Activated gamma-delta T cell (primary cell): ENCODE measurements at regions not wholly inside any gene's neighbourhood (a gene's known extent, or its start where the extent isn't known, plus 50 kb on each side); places are given as distances from the start of the nearest gene placed in this dataset.
"Not testable (repeated sequence)": the region's sequence is repeated elsewhere in the genome, so short reads cannot be mapped to it uniquely, and the experiment has no call there.

ENCODE experiments used
- DNase-seq: peaks from one replicate; lab custom pipeline; 2025; lab: John Stamatoyannopoulos, UW

- no peak for DNase-seq
Observed at GRCh38 chr3:153972862-153973261, 148.3 kb upstream of the ARHGEF26 start.

- no peak for DNase-seq
Observed at GRCh38 chr3:153973722-153974265, 147.4 kb upstream of the ARHGEF26 start.

- no peak for DNase-seq
Observed at GRCh38 chr3:153974614-153975013, 146.6 kb upstream of the ARHGEF26 start.

- DNase-seq = no peak
Observed at GRCh38 chr3:153976891-153977554, 144.2 kb upstream of the ARHGEF26 start.

- no peak for DNase-seq
Observed at GRCh38 chr3:153978006-153978405, 143.2 kb upstream of the ARHGEF26 start.

- no peak for DNase-seq
Observed at GRCh38 chr3:153979418-153980251, 141.6 kb upstream of the ARHGEF26 start.

GRCh38 chr3:153980252-153980590, 141.0 kb upstream of the ARHGEF26 start:
- no peak for DNase-seq

GRCh38 chr3:153997364-153997763, 123.8 kb upstream of the ARHGEF26 start:
- DNase-seq = not testable (repeated sequence)

- DNase-seq = no peak
Observed at GRCh38 chr3:154003649-154004048, 117.5 kb upstream of the ARHGEF26 start.

- DNase-seq = no peak
Observed at GRCh38 chr3:154011036-154011435, 110.2 kb upstream of the ARHGEF26 start.

- DNase-seq = no peak
Observed at GRCh38 chr3:154013736-154014135, 107.5 kb upstream of the ARHGEF26 start.

- no peak for DNase-seq
Observed at GRCh38 chr3:154015307-154015706, 105.9 kb upstream of the ARHGEF26 start.

- no peak for DNase-seq
Observed at GRCh38 chr3:154018100-154018696, 103.0 kb upstream of the ARHGEF26 start.

- DNase-seq = no peak
Observed at GRCh38 chr3:154022606-154023005, 98.6 kb upstream of the ARHGEF26 start.

GRCh38 chr3:154023148-154023547, 98.0 kb upstream of the ARHGEF26 start:
- no peak for DNase-seq

GRCh38 chr3:154025007-154025406, 96.2 kb upstream of the ARHGEF26 start:
- no peak for DNase-seq

GRCh38 chr3:154029926-154030325, 91.3 kb upstream of the ARHGEF26 start:
- DNase-seq = no peak

GRCh38 chr3:154034797-154035330, 86.3 kb upstream of the ARHGEF26 start:
- no peak for DNase-seq

GRCh38 chr3:154040283-154040682, 80.9 kb upstream of the ARHGEF26 start:
- no peak for DNase-seq

GRCh38 chr3:154044671-154045070, 76.5 kb upstream of the ARHGEF26 start:
- DNase-seq = no peak

- no peak for DNase-seq
Observed at GRCh38 chr3:154050216-154050615, 71.0 kb upstream of the ARHGEF26 start.

GRCh38 chr3:154050766-154051165, 70.4 kb upstream of the ARHGEF26 start:
- no peak for DNase-seq

GRCh38 chr3:154059833-154060232, 61.4 kb upstream of the ARHGEF26 start:
- DNase-seq = no peak
